ENCODE measurements at regions not wholly inside any gene's neighbourhood (a gene's known extent, or its start where the extent isn't known, plus 50 kb on each side); places are given as distances from the start of the nearest gene placed in this dataset.
"Not testable (repeated sequence)": the region's sequence is repeated elsewhere in the genome, so short reads cannot be mapped to it uniquely, and the experiment has no call there.

GRCh38 chr2:58702302-58702885 lies 461.3 kb upstream of the FANCL start:
- Histone ChIP-seq H3K4me2 (peak overlapping the region in 6 of 11 experiments; percentile 6 to 33 (median 18); a peak in 5 of 22 replicates), H3K9me3 (replicated peaks in 1 of 11) (no peaks in the 10 kb centered on the region), H3K9ac (no peak overlapping the region), H3K36me3 (no peaks in the 10 kb centered on the region), H3K27ac (no peak overlapping the region), H4K20me1 (no peaks in the 10 kb centered on the region), H3K27me3 (no peaks in the 10 kb centered on the region), H3K4me3 (no peak overlapping the region), H3K4me1 (peaks cover 0 to 32% (median 8%) of the 10 kb centered on the region in 10 experiments; a peak in 11 of 20 replicates)
- no peak for TF ChIP-seq Cebpa-rat (IDR thresholded peaks at IDR 0.05)

- Histone ChIP-seq H3K4me1 (peaks cover 0 to 32% (median 8%) of the 10 kb centered on the region in 10 experiments; a peak in 11 of 20 replicates), H4K20me1 (no peaks in the 10 kb centered on the region), H3K4me3 (no peak overlapping the region), H3K9ac (no peak overlapping the region), H3K36me3 (no peaks in the 10 kb centered on the region), H3K9me3 (replicated peaks in 1 of 11) (no peaks in the 10 kb centered on the region), H3K27me3 (no peaks in the 10 kb centered on the region), H3K27ac (no peak overlapping the region), H3K4me2 (peak overlapping the region in 7 of 11 experiments; percentile 5 to 33 (median 17); a peak in 7 of 22 replicates)
- TF ChIP-seq Cebpa-rat (IDR thresholded peaks at IDR 0.05) = no peak
Observed at GRCh38 chr2:58701688-58702301, 460.7 kb upstream of the FANCL start.

- H3K4me1 ChIP-seq = peaks cover 0 to 32% (median 8%) of the 10 kb centered on the region in 10 experiments; a peak in 11 of 20 replicates
- TF ChIP-seq Cebpa-rat (IDR thresholded peaks at IDR 0.05) = no peak
- H3K9me3 ChIP-seq (replicated peaks in 1 of 11) = no peaks in the 10 kb centered on the region
- no peak overlapping the region for H3K4me2 ChIP-seq
- no peak overlapping the region for H3K9ac ChIP-seq
- no peak overlapping the region for H3K4me3 ChIP-seq
- H4K20me1 ChIP-seq = no peaks in the 10 kb centered on the region
- H3K36me3 ChIP-seq = no peaks in the 10 kb centered on the region
- no peaks in the 10 kb centered on the region for H3K27me3 ChIP-seq
- no peak overlapping the region for H3K27ac ChIP-seq
Observed at GRCh38 chr2:58700591-58700990, 459.5 kb upstream of the FANCL start.

- Histone ChIP-seq H3K4me2 (peak overlapping the region in 2 of 11 experiments; percentile 16 to 31; a peak in 2 of 22 replicates), H3K9ac (no peak overlapping the region), H3K36me3 (no peaks in the 10 kb centered on the region), H3K9me3 (replicated peaks in 1 of 11) (0 out of 22 replicates have a peak, but pooled peaks cover 0 to under 1% (median 0%) of the 10 kb centered on the region in 11 experiments), H3K4me3 (no peak overlapping the region), H4K20me1 (no peaks in the 10 kb centered on the region), H3K27me3 (no peaks in the 10 kb centered on the region), H3K27ac (no peak overlapping the region), H3K4me1 (peaks cover 0 to 32% (median 8%) of the 10 kb centered on the region in 10 experiments; a peak in 11 of 20 replicates)
- TF ChIP-seq Cebpa-rat (IDR thresholded peaks at IDR 0.05) = no peak
Observed at GRCh38 chr2:58699411-58699810, 458.3 kb upstream of the FANCL start.

- peaks cover 0 to 8% (median 0%) of the 10 kb centered on the region in 11 experiments; a peak in 4 of 22 replicates for H3K9me3 ChIP-seq (replicated peaks in 1 of 11)
- peaks cover 0 to 32% (median 8%) of the 10 kb centered on the region in 10 experiments; a peak in 11 of 20 replicates for H3K4me1 ChIP-seq
- no peak overlapping the region for H3K9ac ChIP-seq
- no peaks in the 10 kb centered on the region for H4K20me1 ChIP-seq
- no peak for TF ChIP-seq Cebpa-rat (IDR thresholded peaks at IDR 0.05)
- no peaks in the 10 kb centered on the region for H3K36me3 ChIP-seq
- no peaks in the 10 kb centered on the region for H3K27me3 ChIP-seq
- no peak overlapping the region for H3K4me3 ChIP-seq
- peak overlapping the region in 2 of 11 experiments; percentile 16 to 31; a peak in 3 of 22 replicates for H3K4me2 ChIP-seq
- no peak overlapping the region for H3K27ac ChIP-seq
Observed at GRCh38 chr2:58698620-58699019, 457.5 kb upstream of the FANCL start.

GRCh38 chr2:58694114-58694513 lies 453.0 kb upstream of the FANCL start:
- not testable (repeated sequence) for H3K36me3 ChIP-seq, H3K27ac ChIP-seq, H3K9ac ChIP-seq, H4K20me1 ChIP-seq, H3K27me3 ChIP-seq, H3K4me2 ChIP-seq, H3K4me3 ChIP-seq
- Histone ChIP-seq H3K9me3 (replicated peaks in 1 of 11) (peaks cover 0 to 29% (median 11%) of the 10 kb centered on the region in 11 experiments; a peak in 11 of 22 replicates), H3K4me1 (peaks cover 0 to 17% (median 0%) of the 10 kb centered on the region in 10 experiments; a peak in 4 of 20 replicates)

GRCh38 chr2:58691041-58691440 lies 449.9 kb upstream of the FANCL start:
- H3K27me3 ChIP-seq, H3K27ac ChIP-seq, H4K20me1 ChIP-seq, H3K36me3 ChIP-seq, H3K9ac ChIP-seq, H3K4me3 ChIP-seq: not testable (repeated sequence)
- H3K4me2 ChIP-seq = 0 out of 22 replicates have a peak overlapping the region, but pooled peaks of 1 of the 11 experiments have one; percentile 11
- peaks cover 0 to 24% (median 6%) of the 10 kb centered on the region in 10 experiments; a peak in 11 of 20 replicates for H3K4me1 ChIP-seq
- peaks cover 0 to 29% (median 11%) of the 10 kb centered on the region in 11 experiments; a peak in 11 of 22 replicates for H3K9me3 ChIP-seq (replicated peaks in 1 of 11)

GRCh38 chr2:58688813-58689212 lies 447.7 kb upstream of the FANCL start:
- no peaks in the 10 kb centered on the region for H3K36me3 ChIP-seq
- H3K4me3 ChIP-seq = no peak overlapping the region
- H3K9ac ChIP-seq = no peak overlapping the region
- H4K20me1 ChIP-seq = no peaks in the 10 kb centered on the region
- H3K4me2 ChIP-seq = no peak overlapping the region
- no peak for TF ChIP-seq Cebpa-rat (IDR thresholded peaks at IDR 0.05)
- no peak overlapping the region for H3K27ac ChIP-seq
- H3K27me3 ChIP-seq = no peaks in the 10 kb centered on the region
- peaks cover 0 to 27% (median 6%) of the 10 kb centered on the region in 10 experiments; a peak in 11 of 20 replicates for H3K4me1 ChIP-seq
- peaks cover 0 to 23% (median 9%) of the 10 kb centered on the region in 11 experiments; a peak in 11 of 22 replicates for H3K9me3 ChIP-seq (replicated peaks in 1 of 11)

- Histone ChIP-seq H3K9me3 (replicated peaks in 1 of 11) (peaks cover 0 to 15% (median 6%) of the 10 kb centered on the region in 11 experiments; a peak in 9 of 22 replicates), H3K27me3 (no peaks in the 10 kb centered on the region), H3K4me1 (peaks cover 0 to 27% (median 6%) of the 10 kb centered on the region in 10 experiments; a peak in 11 of 20 replicates), H3K36me3 (no peaks in the 10 kb centered on the region), H3K4me3 (no peak overlapping the region), H3K9ac (no peak overlapping the region), H4K20me1 (no peaks in the 10 kb centered on the region), H3K4me2 (peak overlapping the region in 5 of 11 experiments; percentile 33 to 69 (median 54); a peak in 10 of 22 replicates), H3K27ac (peak overlapping the region in 2 of 11 experiments; percentile 15 to 30; a peak in 2 of 22 replicates)
- TF ChIP-seq Cebpa-rat (IDR thresholded peaks at IDR 0.05) = no peak
Observed at GRCh38 chr2:58686776-58687175, 445.7 kb upstream of the FANCL start.
